HG02623 (cell line): ENCODE measurements at regions not wholly inside any gene's neighbourhood (a gene's known extent, or its start where the extent isn't known, plus 50 kb on each side); places are given as distances from the start of the nearest gene placed in this dataset.
"Not testable (repeated sequence)": the region's sequence is repeated elsewhere in the genome, so short reads cannot be mapped to it uniquely, and the experiment has no call there.

Source experiments
- ATAC-seq: cut with Tn5 transposase; IDR thresholded peaks from one replicate; pipeline ENCODE4 v1.9.1; 2021; ENCODE audit warnings: moderate library complexity; ENCODE audit not compliant: unreplicated experiment

DNA sequence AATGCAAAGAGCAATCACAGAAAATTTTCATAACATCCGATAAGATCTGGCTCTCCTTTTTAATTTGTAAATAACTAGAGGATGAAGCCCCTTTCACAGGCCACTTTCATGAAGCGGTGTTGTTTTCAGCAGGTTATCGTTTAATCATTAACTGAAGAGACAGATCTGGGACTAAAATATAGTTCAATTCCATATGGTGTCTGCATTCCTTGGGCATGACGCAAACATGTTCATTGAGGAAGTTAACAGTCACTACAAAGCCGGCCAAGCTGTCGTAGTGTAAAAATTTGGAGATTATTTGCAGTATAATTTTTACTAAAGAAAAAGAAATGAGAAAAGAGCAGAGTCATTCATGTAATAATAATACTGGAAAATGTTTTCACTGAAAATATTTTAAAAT, 565.2 kb upstream of the ADAMTS5 start:
- no peak for ATAC-seq

DNA sequence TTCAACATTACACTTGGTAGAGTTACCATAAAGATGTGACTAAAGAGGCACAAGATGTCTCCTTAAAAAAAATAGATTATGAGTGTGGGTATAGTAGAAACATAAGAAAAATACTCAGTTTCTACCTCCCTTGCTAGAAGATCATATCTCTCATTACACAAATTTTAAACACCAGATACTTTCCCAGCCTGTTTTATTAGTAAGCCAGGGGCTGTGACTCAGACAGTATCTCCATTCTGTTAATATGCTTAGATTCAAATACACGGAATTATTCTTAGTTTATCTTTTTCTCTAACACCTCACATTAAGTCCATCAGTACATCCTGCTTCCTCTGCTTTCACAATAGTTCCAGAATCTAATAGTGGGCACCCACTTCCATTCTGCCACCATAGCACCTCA, 561.8 kb upstream of the ADAMTS5 start:
- ATAC-seq: no peak

DNA sequence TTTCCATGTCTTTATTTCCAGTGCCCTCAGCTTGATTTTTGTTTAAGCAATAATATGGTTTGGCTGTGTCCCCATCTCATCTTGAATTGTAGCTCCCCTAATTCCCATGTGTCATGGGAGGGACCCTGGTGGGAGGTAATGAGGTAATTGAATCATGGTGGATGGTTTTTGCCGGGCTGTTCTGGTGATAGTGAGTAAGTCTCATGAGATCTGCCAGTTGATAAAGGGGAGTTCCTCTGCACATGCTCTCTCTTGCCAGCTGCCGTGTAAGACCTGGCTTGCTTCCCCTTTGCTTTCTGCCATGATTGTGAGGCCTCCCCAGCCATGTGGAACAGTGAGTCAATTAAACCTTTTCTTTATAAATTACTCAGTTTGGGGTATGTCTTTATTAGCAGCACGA, 559.6 kb upstream of the ADAMTS5 start:
- ATAC-seq: no peak

DNA sequence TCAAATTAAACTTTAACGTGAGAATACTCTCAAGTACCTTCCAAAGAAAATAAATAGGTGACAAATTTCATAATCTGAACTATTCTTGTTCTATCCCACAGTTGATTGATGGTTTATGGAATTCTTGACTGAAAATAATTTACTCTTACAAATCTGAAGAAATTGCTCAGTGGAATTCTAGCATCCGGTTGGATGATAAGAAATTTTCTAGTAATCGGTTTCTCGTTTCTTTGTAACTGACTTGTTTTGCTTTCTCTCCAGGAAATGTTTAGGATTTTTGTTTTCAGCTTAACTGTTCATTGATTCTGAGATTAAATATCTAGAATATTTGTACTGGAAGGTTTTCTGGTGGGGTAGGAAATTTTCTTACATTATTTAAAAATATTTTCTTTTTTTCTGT, 558.9 kb upstream of the ADAMTS5 start:
- no peak for ATAC-seq

DNA sequence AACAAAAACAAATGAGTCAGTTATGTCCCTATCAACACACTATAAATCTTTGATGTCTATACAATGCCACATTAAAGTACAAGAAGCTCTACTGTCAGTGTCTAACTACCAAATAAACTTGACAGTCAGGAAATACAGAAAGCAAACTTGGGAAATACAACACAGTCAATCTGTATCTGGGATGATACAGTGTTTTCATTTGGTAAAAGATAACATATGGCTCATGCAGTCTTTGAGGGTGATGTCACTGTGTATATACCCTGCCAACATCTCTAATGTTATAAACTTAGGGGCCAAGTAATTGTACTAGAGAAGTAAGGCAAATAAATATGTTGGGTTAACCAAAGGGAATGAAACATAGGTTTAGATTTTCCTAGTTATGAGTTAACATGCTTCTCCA, 552.5 kb upstream of the ADAMTS5 start:
- ATAC-seq: no peak

DNA sequence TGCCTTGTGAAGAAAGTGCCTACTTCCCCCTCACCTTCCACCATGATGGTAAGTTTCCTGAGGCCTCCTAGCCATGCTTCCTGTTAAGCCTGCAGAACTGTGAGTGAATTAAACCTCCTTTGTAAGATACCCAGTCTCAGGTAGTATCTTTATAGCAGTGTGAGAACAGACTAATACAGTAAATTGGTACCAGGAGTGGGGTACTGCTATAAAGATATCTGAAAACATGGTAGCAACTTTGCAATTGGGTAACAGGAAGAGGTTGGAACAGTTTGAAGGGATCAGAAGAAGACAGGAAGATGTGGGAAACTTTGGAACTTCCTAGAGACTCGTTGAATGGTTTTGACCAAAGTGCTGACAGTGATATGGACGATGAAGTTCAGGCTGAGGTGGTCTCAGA, 550.3 kb upstream of the ADAMTS5 start:
- ATAC-seq: not testable (repeated sequence)

DNA sequence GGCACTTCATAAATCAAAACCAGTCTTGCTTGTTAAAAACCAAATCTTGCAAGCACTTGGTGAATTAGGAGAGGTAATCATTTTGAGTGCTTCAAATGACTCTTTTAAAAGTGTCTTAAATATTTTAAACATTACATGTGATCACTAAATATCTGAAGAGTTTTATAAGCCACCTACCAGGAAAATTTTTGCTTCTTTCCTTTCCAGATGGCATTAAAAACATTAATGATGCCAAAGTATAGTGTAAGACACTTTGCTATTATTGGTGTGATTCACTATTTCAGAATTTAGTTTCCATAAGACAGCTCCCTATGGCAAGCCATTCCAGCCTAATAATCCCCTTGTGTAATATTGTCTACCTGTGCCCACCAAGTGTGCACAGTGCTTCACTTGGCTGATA, 548.8 kb upstream of the ADAMTS5 start:
- no peak for ATAC-seq

DNA sequence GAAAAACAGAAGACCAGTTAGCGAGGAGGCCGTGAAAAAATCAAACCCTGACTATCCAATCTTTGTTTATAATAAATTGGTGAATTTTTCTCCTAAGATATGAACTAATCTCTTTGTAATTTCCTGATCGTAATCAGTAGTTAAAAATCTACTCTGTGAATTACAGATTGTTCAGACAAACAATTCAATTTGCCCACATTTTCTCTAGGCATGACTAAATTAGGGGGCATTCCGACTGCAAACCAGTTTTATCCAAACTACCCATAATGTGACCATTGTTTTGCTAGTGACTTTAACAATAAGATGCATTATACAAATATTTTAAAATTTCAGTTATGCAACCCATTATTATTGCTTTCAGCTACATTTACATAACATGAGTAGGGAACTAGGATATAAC, 546.9 kb upstream of the ADAMTS5 start:
- ATAC-seq: no peak

DNA sequence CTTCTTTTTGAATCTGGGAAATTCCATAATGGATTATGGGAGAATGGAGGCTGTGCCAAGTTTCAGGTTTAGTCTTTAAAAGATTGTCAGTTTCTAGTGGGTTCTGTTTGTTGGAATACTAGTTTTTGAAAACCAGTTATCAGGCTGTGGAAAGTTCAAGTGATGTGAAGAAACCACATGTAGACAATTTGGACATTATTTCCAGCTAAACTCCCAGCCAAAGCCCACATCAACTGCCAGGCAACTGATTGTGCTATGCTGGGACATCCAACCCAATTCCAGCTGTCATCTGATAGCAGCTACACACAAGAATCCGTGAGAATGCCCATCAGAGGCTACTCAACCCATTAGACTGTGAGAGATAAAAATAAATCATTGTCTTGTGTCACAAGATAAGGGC, 546.1 kb upstream of the ADAMTS5 start:
- no peak for ATAC-seq

DNA sequence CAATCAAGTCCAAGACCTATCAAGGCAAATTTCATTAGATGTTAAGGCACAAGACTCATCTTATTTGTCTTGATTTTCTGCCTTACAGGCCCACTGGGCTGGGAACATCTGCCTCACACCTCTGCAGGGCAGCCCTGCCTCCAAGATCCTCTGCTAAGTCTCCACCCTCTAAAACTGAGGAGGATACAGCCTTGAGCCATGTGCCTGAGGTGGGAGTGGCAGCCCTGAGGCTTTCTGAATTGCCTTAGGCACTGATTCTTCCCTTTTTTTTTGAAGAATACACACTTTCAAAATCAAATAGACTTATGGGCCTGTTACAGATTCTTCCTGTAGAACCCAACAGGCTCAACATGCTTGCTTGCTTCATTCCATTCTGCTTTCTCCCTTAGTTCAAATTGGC, 544.3 kb upstream of the ADAMTS5 start:
- no peak for ATAC-seq

DNA sequence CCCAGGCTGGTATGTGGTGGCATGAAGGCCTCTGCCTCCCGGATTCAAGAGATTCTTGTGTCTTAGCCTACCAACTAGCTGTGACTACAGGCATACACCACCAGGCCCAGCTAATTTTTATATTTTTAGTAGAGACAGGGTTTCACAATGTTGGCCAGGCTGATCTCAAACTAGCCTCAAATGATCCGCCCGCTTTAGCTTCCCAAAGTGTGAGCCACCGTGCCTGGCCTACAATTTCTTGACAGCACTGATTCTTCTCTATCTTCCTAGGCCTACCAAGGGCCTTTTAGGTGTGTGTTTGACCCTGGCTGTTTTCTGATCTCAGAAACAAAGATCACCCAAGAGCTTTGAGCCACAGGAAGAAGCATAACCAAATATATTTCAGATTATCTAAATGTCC, 540.8 kb upstream of the ADAMTS5 start:
- no peak for ATAC-seq

DNA sequence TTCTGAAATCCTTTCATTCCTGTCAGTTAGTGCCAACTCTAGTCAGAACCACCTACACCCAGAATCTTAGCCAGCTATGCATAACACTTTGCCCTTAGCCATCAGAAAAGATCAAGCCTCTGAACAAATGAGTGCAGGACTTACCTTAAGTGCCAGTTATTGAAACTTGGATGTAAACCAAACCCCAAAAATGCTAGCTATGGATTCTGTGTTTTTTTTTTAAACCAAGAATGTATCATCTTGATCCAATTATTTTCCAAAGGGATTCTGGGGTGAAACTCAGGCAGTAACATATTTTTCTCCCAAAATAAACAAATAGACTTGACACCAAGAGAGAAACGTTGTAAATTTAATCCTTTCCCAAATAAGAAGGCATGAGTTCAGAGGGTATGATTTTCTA, 538.6 kb upstream of the ADAMTS5 start:
- ATAC-seq: no peak

DNA sequence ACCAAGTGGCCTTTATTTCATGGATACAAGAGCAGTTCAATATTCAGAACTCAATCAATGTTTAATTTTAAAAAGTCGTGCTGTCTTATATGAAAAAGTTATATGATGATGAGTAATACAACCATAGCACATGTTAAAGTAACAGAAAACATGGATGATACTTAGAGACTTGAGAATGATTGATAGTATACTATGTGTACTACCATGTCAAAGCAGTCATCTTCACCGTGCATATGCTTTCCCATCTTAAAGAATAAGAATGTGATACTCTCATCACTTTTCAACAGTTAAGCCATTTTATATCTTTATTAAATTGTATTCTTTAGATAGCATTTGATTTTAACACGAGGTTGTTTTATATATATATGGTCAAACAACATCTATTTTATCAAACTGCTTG, 535.9 kb upstream of the ADAMTS5 start:
- no peak for ATAC-seq

DNA sequence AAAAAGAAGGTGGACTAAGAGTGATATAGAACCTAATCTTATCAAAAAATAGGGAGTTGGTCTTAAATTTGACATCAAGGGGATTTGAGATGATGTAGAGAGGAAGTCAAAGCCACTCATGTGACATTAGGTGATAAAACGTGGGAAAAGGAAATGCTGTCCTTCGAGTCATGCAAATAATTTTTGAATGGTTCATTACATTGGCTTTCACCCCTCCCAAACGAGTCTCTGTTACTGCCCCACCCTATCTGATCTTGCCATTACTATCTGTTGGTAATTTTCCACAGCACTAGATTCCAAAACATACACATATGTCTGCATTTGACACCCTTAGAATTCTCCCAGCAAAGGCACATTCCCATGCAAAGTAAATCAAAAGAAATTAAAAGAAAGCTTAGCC, 531.1 kb upstream of the ADAMTS5 start:
- no peak for ATAC-seq

DNA sequence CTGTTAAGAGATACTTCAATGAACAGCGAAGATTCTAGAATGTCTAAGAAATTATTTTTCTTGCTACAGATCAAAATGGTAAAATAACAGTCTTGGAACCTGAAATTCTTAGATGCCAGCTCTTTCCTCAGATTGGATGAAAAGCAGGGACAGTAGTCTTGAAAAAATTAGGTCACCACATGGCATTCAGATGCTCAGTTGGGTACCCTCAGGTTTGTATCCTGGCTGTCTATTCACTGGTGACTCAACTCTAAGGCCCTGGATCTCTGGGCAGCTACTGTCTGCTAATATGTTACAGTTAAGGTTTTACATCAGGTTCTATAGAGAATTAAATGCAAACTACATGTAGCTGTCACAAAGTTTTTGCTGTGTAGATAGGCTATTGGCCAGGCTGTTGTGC, 528.9 kb upstream of the ADAMTS5 start:
- no peak for ATAC-seq

DNA sequence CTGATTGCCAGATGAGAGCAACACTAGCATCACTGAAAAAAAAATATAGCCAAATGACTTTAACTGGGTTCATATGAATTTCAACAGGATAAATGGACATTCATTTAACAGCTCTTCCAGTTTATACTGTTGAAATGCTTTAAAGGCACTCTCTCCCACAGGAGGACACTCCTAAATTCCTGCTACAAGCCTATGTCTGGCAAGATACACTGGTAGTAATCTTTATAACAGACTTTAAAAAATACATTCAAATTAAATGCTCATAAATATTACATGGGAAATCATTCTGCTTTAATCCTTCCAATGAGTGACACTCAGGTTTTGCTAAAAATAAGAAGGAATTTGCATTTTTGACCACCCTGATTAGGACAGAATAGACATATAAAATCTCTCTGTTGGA, 526.7 kb upstream of the ADAMTS5 start:
- ATAC-seq: no peak

DNA sequence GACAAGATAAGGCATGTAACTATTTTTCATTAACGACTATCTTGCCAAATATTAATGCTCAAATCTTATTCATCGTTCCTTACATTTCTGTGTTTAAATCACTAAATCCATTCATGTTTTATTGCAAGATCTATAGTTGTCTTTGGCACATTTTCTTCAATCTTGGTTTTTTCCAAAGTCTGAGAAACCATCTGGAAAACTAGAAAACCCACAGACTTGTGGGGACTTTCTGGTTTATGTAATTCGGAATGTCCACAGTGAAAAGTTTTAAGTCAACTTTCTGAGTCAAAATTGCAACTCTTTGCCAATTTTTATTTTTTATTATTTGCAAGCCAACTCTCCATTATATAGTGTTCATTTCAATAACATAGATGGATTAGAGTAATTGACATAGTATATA, 520.8 kb upstream of the ADAMTS5 start:
- ATAC-seq: no peak

DNA sequence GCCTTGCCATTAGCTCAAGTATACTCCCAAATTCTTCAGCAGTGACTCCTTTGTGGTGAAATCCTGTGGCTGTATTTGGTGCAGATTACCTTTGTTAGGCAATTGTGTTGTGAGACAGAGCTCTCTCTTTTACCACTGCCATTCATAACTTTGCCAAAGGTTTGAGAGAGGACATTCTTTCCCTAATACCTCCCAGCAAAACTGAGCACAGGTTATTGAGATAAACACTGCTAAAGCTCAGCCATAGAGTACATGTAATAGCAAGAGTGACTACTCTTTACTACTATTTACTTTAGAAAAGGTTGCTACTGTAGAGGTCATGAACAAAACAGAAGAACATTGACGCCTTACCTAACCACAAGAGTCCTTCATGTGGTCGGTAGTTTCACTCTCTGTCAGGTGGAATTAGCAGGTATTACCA, 514.0 kb upstream of the ADAMTS5 start:
- ATAC-seq: no peak

DNA sequence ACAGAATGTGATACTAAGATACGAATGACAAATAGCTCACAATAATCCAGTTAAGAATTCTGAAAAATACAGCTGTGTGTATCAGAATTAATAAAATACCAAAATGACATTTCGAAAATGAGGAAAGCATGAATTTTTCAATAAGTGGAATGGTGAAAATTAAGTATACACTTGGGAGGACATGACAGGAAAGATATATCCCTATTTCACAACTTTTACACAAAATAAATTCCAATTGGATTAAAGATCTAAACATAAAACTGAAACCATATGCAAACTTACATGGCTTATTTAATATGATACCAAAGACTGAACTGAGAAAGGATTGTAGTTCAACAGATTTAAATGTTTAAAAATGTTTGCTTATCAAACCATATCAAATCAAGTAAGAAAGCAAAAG, 510.4 kb upstream of the ADAMTS5 start:
- ATAC-seq: no peak

DNA sequence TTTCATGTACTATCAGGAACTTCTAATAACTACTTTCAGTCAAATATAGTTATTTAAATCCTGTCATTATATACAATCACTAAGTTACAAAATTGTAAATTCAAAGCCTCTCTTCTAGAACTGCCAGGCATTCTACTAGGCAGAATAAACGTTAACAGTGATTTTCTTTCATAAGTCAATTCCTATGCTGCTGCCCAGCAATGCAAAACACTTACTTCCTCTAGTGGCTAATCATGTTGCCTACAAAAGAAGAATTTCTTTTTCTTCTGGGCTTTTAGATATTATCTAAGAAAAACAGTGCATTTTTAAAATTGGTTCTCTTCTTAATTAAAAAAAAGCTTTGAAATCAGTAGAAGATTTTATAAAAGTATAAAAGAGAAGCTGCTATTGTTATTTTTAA, 509.8 kb upstream of the ADAMTS5 start:
- no peak for ATAC-seq

DNA sequence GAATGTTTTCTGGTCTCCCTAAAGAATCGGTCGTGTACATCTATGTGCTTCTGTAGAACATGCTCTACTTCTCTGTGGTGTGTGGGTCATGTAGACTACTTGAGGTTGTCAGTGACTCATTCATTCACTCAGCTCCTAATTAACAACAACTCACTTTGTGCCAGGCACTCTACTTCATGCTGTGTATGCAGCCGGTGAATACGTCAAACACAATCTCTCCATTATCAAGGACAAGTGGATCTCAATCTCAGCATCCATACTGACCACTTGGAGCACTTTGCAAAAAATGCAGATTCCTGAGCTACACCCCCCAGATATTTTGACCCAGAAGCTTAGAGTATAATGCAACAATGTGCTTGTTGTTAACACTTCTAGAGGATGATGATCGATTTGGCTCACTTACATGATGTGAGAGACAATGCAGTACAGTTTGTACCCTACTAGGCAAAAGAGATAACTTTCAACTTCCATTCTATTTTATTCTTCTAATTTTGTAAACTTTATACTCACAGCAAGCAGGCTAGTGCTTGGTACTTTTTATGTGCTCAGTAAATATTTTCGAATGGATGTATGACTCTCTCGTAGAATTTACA, 508.6 kb upstream of the ADAMTS5 start:
- ATAC-seq: no peak

DNA sequence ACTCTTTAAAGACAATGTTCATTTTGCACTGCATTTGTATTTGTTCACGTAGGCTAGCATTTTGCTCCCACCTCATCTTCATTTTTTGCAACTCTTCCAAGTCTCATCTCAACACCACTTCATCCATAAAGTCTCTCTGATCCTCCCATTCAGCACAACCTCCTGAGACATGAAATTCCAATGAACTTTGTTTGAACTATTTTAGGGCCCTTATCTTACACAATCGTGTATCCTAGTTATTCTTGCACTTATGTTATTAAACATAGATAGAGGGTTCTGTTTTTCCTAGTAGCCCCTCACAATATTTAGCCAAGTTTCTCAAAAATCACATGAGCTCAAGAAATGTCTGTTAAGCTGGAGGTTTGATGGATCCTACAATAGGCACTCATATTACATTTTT, 500.5 kb upstream of the ADAMTS5 start:
- no peak for ATAC-seq

DNA sequence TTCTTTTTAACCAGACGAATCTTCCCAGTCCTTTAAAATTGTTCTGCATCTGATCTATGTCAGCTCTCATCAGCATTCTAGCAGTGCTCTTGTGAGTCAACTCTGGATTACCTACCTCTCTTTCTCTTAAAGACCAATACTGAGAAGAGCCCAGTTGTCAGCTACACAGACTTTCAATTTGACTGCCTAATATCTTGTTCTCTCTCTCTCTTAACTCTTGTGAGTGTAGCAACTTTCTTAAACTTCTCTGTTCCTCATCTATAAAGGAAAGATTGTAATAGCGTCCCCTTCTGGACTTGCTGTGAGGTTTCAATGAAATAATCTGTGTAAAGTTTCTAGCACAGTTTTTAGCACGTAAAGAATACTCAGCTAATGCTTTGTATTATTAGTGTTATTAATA, 499.3 kb upstream of the ADAMTS5 start:
- no peak for ATAC-seq

DNA sequence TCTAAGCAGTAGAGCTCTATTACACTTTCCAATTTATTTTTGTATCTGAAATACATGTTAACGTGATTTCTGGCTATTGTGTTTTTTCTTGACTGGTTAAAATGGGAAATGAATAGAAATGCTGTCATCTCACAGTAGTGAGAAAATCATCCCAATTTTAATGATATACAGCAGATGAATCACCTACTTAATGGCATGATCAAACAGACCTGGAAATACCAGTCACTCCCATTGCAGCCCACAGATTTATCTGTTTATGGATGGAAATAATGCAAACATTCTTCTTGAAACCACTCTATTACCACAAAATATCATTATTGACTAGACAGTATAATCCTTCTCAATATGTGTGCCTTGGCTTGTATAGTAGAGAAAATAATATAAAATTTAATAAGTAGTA, 497.8 kb upstream of the ADAMTS5 start:
- ATAC-seq: no peak
